Ascending aorta (tissue), 2 donors: ENCODE measurements at regions not wholly inside any gene's neighbourhood (a gene's known extent, or its start where the extent isn't known, plus 50 kb on each side); places are given as distances from the start of the nearest gene placed in this dataset.

Experiments used
- DNase-seq, 2 donors: peaks; one replicate each; pipeline ENCODE4 v3.0.0-alpha.2; 2019; ENCODE audit warnings: low spot score in 2 of 2
- H3K27ac ChIP-seq, 2 donors: fragments of 200-600 bp; sonication (generic); one replicate each; pipeline ENCODE4 v1.5.1; 2016 to 2017; ENCODE audit warnings: mild to moderate bottlenecking in 1 of 2
- H3K27me3 ChIP-seq: fragments of 200-600 bp; sonication (generic); one replicate; pipeline ENCODE4 v1.5.1; 2017
- H3K36me3 ChIP-seq, 2 donors: fragments of 200-600 bp; sonication (generic); one replicate each; pipeline ENCODE4 v1.5.1; 2016
- H3K4me1 ChIP-seq, 2 donors: fragments of 200-600 bp; sonication (generic); one replicate each; pipeline ENCODE4 v1.5.1; 2016 to 2017; ENCODE audit warnings: mild to moderate bottlenecking in 1 of 2
- H3K4me3 ChIP-seq, 2 donors: fragments of 200-600 bp; sonication (generic); one replicate each; pipeline ENCODE4 v1.5.1; 2016 to 2017; ENCODE audit warnings: mild to moderate bottlenecking in 1 of 2
- H3K9me3 ChIP-seq, 2 donors: fragments of 200-600 bp; sonication (generic); one replicate each; pipeline ENCODE4 v1.5.1; 2016
- intact Hi-C: fragments of 100-400 bp; cut with DNase I; formaldehyde crosslinking; loops from one replicate; pipeline ENCODE4 v1.15.1; 2023
- TF ChIP-seq, protein P1 (sequence below), 3 experiments: fragments of 200-600 bp in 2 of 3; fragments of 450-650 bp in 1 of 3; sonication (generic) in 2 of 3; IDR thresholded peaks; one replicate each; pipeline ENCODE4 v1.5.1; 2016 to 2019; ENCODE audit warnings: antibody characterized with exemption in 3 of 3, mild to moderate bottlenecking in 1 of 3, moderate library complexity in 1 of 3

DNA sequence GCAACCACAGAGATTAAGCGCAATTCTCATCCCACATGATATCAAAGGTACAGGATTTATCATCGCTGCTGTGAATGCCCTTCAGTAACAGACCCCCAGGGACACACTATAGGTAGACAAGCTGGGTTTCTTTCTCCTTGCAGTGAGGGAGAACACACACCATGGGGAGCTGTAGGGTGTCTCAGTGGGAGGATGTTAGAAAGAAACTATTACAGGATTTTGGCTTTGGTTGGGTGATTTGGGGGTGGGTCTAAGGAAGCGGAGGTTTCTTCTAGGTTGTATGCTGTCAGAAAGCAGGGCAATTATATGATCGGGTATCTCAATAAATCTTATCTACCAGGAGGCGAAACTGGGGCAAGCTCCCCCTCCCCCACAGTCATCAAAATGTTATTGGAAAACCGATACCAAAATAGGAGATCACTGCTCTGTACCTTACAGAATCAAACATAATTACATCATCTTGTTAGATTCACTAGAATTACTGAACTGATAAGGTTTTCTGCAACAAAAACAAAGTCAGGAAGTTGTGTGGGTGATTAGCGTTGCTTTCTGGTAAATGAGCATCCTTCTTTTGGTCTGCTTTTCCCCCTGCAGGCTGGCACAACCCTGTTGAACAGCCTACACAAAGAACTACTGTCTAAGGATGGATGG is 209.7 kb downstream of the TEX36 start:
- no peak overlapping the region for H3K27ac ChIP-seq
- DNase-seq = no peak
- no peaks in the 10 kb centered on the region for H3K9me3 ChIP-seq
- H3K4me3 ChIP-seq = no peak overlapping the region
- no peaks in the 10 kb centered on the region for H3K4me1 ChIP-seq
- no peaks in the 10 kb centered on the region for H3K27me3 ChIP-seq
- TF ChIP-seq, protein P1, sequence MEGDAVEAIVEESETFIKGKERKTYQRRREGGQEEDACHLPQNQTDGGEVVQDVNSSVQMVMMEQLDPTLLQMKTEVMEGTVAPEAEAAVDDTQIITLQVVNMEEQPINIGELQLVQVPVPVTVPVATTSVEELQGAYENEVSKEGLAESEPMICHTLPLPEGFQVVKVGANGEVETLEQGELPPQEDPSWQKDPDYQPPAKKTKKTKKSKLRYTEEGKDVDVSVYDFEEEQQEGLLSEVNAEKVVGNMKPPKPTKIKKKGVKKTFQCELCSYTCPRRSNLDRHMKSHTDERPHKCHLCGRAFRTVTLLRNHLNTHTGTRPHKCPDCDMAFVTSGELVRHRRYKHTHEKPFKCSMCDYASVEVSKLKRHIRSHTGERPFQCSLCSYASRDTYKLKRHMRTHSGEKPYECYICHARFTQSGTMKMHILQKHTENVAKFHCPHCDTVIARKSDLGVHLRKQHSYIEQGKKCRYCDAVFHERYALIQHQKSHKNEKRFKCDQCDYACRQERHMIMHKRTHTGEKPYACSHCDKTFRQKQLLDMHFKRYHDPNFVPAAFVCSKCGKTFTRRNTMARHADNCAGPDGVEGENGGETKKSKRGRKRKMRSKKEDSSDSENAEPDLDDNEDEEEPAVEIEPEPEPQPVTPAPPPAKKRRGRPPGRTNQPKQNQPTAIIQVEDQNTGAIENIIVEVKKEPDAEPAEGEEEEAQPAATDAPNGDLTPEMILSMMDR (IDR thresholded peaks at IDR 0.05) = no peak
- intact Hi-C loops = no loop called here
- no peaks in the 10 kb centered on the region for H3K36me3 ChIP-seq

DNA sequence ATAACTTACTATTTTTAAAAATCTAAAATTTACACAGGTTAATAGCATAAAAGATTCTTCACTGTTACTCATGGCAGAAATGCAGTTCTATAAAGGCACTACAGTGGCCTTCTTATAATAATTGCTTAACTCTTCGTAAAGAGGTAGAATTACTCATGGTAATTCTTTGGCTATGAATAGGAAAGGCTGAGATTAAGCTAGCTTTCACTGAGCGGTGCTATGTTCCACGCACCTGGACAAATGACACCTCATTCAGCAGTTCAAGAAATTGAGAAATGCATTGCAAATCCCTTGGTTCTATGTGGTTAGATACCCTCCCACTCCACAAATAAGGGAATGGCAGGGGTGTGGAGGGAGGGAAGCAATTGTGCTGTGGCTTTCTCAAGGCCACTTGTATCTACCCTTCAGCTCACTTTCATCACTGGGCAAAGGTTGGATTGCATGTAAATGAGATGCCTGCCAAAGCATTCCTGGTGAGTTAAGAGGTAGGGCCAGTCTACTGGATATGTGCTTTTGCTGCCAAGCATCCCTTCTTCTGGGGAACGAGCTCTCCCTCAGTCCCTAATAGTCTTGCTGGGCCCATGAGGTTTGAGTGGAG is 210.9 kb downstream of the TEX36 start:
- DNase-seq = no peak
- Histone ChIP-seq H3K4me3 (no peak overlapping the region), H3K9me3 (no peaks in the 10 kb centered on the region), H3K36me3 (no peaks in the 10 kb centered on the region), H3K4me1 (no peaks in the 10 kb centered on the region), H3K27ac (no peak overlapping the region), H3K27me3 (no peaks in the 10 kb centered on the region)
- intact Hi-C loops = no loop called here
- TF ChIP-seq, protein P1 (IDR thresholded peaks at IDR 0.05) = no peak

DNA sequence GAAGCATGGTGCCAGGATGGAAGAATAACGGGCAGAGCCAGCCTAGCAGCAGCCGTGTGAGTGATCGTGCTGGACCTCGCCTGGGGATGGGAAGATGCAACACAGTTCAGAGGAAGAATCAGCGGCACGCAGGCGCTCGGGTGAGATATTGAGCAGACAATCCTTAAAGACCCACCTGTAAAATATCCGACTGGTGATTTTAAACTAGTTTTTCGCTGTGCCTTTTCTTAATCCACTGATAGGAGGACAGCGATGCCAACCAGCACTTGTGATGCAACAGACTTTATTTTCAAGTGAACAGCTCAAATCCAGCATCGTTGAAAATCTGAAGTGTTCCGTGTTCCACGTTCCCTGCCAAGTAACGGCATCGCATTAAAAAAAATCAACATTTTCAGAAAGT is 214.7 kb downstream of the TEX36 start:
- Histone ChIP-seq H3K27me3 (no peaks in the 10 kb centered on the region), H3K36me3 (no peaks in the 10 kb centered on the region), H3K4me3 (no peak overlapping the region), H3K4me1 (no peaks in the 10 kb centered on the region), H3K9me3 (no peaks in the 10 kb centered on the region), H3K27ac (no peak overlapping the region)
- TF ChIP-seq, protein P1 (IDR thresholded peaks at IDR 0.05) = no peak
- no peak for DNase-seq
- intact Hi-C loops = no loop called here

DNA sequence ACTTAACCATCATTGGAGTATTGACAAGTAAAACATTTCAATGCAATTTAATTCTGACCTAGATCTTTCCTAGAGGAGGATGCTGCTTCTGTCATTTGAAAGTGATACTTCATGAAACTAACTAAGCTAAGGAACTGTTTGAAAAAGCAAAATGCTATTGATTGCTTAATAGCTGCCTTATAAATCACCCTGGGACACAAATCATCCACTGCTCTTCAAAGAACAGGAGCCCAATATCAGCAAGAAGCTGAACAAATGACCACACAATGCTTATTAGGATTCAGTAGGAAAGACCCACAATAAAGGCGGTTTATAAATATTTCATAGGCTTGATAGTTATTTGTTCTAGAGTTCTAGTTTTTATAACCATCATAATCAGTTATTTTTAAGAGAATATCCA is 216.3 kb downstream of the TEX36 start:
- no peaks in the 10 kb centered on the region for H3K27me3 ChIP-seq
- no peaks in the 10 kb centered on the region for H3K9me3 ChIP-seq
- no peaks in the 10 kb centered on the region for H3K36me3 ChIP-seq
- intact Hi-C loops = no loop called here
- H3K27ac ChIP-seq = no peak overlapping the region
- H3K4me3 ChIP-seq = no peak overlapping the region
- TF ChIP-seq, protein P1 (IDR thresholded peaks at IDR 0.05) = no peak
- H3K4me1 ChIP-seq = no peaks in the 10 kb centered on the region
- DNase-seq = no peak

DNA sequence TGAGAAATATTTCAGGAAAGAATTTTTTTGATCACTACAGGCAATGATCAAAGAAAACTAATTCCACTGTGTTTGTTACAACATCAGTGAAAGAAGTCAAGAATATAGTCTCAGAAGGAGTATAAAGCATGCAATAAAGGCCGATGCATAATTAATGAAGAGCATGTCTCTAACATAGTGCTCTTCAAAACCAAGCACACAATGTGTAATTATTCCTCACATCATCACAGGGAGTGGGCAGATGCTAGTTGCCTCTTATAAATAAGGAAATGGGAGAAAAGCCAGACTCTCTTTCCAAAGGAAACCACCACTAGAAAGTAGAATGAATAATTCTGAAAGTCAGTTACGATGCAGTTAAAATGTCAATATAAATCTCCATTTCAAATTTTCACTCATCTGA is 220.1 kb downstream of the TEX36 start:
- intact Hi-C loops = no loop called here
- Histone ChIP-seq H3K9me3 (no peaks in the 10 kb centered on the region), H3K4me1 (no peaks in the 10 kb centered on the region), H3K27me3 (no peaks in the 10 kb centered on the region), H3K27ac (no peak overlapping the region), H3K36me3 (no peaks in the 10 kb centered on the region), H3K4me3 (no peak overlapping the region)
- TF ChIP-seq, protein P1 (IDR thresholded peaks at IDR 0.05) = no peak
- DNase-seq = no peak
